NCI-H2227 treated with DMSO at 0.1 percent for 48 hours (cell line): ENCODE measurements at regions not wholly inside any gene's neighbourhood (a gene's known extent, or its start where the extent isn't known, plus 50 kb on each side); places are given as distances from the start of the nearest gene placed in this dataset.
"Not testable (repeated sequence)": the region's sequence is repeated elsewhere in the genome, so short reads cannot be mapped to it uniquely, and the experiment has no call there.

Experiments
- DNase-seq: peaks from one replicate; lab custom pipeline; 2025; lab: John Stamatoyannopoulos, UW

DNA sequence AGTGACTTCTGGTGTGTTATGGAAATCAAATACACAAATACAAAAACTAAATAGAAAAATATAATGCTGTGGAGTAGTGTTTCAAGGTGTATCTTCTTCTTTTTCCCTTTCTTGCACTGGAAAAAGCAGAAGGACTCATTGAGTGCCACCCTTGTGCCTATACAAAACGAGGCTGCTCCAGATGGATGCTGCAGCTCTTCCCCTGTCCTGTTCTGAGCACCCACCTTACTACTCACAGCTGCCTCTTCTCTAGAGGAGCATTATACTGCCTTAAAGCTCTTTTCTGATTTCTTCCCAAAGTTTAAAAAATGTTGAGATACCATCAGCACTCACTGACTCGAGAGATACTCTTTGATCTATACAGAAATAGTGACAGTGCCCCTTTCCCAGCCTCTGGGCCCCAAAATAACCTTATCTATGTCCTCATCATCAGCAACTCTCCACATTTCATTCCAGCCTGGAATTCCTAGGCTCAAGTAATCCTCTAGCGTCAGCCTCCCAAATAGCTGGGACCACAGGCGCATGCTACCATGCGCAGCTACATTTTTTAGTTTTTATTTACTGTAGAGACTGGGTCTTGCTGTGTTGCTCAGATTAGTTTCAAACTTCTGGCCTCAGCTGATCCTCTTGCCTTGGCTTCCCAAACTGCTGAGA, 1356.1 kb upstream of the NRXN1 start:
- no peak for DNase-seq

DNA sequence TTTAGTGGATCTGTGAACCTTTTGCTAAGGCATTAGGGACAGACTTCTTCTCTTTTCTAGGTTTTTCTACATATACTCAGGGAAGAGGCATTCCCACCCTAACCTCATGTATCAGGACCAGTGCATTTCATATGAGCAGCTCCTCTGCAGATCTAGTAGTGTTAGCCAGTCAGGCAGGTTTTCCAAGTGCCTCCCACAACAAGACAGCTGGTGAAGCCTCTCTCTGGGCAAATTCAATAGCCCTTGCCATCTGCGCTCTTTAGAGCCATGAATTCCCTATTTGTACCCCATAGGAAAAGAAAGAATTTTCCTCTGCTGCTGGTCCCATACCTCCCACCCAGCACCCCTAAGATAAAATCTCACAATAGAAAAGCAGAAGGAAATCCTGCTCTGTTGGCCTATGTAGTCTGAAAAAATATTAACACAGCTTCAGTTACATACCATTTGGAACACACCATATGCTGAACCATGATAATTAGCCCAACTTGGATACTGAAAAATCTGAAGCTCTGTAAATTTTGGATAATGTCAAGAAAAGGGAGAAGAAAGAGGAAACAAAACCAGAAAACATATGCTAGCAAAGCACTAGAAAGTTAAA, 1354.6 kb upstream of the NRXN1 start:
- DNase-seq: no peak

DNA sequence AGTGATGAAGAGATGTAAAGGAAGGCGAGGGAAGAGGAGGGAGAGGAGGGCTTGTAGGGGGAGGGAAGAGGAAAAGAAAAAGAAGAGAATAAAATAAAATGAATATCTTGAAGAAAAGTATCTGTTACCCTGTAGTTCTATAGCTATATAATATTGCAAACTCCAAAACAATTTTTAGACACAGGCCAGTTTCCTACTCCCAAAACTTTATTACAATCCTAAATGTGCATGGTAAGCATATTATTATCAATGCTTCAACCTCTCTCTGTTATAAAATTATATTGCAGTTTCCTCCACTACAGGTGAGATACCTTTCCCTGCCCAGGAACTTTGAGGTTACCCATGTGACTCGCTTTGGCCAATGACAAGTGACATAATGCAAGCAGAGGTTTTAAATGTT, 1351.6 kb upstream of the NRXN1 start:
- DNase-seq: no peak

DNA sequence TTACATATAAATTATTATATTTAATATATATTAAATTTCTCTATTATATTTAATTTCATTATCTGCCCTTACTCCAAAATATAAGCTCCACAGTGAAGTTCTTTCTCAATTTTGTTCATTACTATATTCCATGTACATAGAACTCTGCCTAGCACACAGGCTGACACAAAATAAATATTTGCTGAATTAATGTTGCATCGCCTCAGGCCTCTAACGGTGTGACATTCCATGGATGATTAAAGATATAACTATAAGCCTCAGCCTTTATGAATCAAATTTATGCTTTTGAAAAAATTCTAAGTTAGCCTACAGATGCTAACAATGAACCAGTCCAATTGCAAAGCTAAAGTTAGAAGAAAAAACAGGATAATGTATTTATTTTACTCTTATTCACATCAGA, 1337.2 kb upstream of the NRXN1 start:
- DNase-seq: no peak

DNA sequence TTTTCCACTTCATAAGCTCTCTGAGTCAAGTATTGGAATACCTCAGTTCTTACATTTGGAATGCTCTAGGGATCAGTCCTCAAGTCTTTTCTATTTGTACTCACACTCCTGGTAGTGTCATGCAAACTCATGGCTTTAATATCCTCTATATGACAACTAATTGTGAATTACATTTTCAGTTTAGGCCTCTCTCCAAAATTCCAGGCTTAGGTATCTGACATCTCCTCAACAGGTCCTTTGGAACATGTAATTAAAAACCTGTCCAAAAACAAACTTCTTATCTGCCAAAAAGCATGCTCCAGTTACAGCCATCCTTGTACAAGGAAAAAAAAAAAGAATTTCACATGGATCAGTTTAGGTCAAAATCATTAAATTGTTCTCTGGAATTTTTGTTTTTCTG, 1336.2 kb upstream of the NRXN1 start:
- no peak for DNase-seq

DNA sequence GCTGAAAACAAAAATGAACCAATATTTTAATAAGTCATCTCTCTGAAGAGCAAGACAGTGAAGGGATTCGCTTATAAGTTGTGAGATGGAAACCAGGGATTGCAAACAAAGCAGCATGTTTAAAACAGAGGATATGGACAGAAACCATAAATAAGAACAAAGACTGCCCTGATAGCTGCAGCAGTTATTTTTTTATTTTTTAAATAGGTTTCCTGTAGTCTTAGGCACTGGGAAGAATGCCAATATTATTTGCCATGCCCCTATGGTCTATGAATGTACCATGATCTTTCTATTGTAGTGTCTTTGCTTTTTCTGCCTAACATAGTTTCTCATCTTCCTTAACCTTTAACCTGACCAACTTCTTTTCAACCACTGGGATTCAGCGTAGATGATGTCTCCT, 1334.0 kb upstream of the NRXN1 start:
- DNase-seq: no peak

DNA sequence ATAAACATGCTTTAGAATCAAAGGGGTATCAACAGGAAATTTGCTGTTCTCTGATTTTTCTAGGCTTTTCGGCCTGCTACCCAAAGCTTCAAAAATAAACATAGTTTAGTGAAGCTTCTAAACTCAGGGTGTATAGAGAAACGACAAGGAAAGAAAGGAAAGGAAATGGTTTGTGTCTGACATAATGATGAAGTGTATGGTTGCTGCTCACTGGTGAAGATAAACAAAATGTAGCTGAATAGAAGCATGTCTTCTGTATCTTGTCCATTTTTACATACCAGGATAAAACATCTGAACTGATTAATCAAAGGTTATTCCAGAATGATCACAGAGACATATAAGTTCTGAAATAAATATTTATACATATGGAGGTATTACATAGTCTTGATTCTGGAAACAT, 1324.6 kb upstream of the NRXN1 start:
- no peak for DNase-seq

DNA sequence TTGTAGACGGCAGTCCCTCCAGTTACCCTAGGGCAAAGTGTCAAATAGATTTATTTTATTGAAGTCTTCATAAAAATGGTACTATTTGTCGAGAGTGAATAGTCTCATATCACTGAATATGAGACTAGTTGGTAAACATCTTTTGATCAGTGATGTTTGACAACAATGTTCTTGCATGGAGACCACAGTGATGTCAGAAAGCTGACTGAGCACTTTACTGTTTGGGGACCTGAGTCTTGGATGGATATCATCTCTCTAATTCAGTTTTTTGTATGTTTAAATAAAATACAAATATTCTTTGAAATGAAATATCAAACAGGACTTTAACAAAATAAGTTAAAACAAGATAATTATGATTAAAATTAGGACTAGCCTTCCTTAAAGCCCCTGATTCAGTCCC, 1315.4 kb upstream of the NRXN1 start:
- no peak for DNase-seq

DNA sequence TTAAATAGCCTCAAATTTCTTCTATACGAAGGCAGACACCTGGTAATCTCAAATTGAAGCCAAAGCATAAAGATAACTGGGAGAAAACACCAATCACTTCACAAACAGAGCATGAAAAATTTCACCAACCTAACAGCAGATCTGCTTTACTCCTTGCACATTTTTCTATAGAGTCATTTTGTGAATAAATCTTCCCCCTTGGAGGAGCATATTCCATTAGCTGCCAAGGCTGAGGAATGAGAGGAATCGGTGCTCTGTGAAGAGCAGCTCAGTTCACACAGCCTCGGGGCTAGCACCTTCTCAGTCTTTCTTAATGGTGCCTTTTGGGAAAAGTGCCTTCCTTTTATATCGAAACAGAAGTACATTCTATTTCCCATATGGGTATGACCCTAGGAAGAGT, 1313.7 kb upstream of the NRXN1 start:
- DNase-seq: no peak

DNA sequence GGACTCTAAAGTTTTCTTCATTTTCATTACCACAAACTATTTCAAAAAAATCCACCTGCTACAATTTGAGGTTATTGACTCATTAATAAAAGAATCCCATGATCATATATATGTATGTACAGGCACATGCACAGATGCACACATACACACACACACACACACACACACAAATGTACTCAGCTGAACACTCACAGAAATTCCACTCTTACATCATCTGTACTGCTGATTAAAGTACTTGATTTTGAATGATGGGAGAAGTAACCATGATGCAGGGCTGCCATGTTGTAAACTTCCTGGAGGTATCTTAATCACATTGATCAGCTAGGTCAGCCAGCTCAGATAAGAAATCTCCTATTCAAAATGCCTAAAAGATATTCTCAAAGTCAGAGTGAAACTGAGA, 1313.2 kb upstream of the NRXN1 start:
- no peak for DNase-seq

DNA sequence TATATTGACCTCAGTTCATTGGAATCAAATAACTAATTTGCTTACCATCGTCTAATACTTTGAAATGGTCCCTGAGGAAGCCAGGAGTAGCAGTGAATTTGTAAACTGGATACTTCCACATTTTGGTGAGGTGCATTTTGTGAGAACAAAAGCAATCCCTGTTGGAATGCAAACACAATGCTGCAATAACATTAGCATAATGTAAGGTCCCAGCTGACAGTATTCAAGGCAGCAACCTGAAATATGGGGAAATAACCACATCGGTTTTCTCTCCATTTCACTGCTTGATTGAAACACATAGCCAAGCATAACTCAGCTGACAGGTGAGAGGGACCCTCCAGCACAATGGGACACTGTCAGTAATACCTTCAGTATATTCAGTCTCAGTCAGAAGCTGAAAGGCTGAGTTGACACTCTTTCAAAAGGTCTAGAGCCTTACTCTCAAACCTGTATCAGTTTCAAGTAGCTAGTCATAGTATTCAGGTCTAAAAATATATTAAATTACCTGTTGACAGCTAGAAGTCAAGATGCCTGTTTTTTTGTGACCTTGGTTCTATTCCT, 1311.9 kb upstream of the NRXN1 start:
- DNase-seq: no peak

DNA sequence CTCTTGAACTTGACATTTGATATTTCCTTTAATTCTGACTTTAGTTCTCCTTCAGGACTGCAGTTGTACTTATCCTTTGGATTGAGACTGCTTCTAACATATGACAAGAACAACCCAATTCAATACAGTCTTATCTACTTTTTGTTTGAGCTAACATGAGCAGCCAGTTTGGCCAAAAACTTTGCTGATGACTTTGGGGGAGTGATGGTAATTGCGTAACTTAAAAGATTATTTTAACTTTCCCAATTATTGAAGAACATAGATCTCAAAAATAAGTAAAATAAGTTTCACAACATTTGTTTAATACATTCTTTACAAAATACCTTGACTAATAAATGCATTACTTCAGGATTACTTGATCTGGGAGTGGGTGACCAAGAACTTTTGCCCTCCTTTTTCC, 1311.1 kb upstream of the NRXN1 start:
- no peak for DNase-seq

DNA sequence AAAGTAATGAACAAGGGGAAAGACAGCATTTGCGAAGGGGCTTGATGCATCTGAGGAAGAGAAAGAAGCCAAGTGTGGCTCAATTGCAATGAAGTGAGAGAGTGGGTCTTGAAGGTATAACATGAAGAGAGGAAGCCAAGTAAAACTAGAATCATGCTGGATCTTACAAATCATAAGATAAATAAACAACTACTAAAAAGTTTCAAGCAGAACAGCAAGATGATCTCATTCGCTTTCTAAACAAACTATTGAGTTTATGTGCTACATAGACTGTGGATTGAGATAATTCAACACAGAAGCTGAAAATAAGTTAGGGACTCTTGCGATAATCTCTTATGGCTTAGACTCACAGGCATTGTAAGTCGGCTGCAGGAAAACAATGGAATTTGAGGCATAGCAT, 1310.5 kb upstream of the NRXN1 start:
- no peak for DNase-seq

DNA sequence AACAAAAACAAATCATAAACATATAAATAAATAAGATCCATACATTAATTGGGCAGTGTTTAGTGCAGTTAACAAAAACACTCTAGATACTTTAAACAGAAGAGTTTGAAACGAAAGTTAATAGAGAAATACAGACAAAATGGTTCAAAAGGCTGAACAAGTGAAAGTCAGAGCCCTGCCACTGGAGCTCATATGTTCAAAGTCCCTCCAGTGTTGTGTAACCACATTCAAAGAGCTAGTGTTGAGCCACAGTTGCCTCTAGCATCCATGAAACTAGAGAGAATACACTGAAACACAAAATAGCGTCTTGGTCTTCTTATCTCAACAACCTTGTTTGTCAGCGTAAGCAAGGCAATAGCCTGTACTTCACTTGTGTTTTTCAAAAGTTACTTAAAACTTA, 1309.8 kb upstream of the NRXN1 start:
- DNase-seq: no peak

DNA sequence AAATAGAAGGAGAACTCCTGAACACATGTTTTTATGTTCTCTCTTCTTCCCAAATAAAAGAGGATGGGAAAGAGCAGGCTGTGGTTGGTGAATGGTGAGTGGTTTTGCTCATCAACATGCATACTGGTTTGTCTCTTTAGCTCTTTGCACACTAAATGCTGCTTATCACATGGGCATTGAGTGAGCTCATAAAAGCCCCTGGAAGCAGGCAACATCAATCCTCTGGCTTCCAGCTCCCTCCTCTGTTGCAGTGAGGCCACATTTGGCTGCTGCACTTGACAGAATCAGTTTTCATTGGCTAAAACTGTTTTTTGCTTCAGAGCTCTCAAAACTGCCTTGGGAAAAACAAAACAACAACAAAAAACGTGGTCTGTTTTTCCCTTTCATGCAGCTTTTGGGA, 1308.2 kb upstream of the NRXN1 start:
- no peak for DNase-seq

DNA sequence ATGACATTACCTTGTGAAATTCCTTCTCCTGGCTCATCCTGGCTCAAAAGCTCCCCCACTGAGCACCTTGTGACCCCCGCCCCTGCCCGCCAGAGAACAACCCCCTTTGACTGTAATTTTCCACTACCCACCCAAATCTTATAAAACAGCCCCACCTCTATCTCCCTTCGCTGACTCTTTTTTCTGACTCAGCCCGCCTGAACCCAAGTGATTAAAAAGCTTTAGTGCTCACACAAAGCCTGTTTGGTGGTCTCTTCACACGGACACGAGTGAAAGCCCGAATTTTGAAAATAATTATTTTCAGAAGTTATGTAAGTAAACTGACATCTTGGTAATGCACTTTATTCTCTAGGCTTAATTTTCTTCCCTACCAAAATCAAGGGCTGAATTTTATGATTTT, 1305.9 kb upstream of the NRXN1 start:
- DNase-seq: not testable (repeated sequence)

DNA sequence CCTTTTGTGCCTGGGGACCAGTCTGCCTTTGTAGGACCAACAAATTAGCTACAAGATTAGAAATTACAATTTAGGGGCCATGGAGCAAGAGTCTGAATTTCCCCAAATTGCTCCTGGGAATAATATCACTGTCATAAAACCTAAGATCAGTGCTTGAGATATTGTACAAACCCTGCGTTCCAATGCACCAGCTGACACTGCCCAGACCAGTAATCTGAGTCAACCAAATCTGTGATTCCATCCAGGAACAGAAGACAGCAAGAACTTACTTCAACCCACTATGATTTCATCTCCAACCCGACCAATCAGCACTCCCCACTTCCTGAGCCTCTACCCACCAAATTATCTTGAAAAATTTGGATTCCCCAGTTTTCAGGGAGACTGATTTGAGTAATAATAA, 1305.0 kb upstream of the NRXN1 start:
- no peak for DNase-seq

DNA sequence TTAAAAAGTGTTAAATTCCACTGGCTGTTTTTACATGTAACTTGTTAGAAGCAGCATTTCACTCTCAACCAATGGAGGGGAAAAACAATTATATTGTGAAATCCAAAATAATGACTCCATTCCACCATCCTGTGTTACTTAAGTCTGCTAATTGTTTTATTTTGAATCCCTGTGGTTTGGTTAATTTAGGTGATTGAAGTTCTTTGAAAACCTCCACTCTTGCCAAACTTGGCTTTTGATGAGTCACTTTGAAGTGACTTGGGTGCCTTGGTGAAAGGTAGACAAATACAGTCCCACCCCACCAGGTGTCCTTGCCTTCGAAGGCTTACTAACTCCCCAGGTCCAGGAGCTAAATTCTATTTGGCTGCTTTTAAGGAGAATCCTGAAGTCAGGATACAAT, 1303.8 kb upstream of the NRXN1 start:
- no peak for DNase-seq

DNA sequence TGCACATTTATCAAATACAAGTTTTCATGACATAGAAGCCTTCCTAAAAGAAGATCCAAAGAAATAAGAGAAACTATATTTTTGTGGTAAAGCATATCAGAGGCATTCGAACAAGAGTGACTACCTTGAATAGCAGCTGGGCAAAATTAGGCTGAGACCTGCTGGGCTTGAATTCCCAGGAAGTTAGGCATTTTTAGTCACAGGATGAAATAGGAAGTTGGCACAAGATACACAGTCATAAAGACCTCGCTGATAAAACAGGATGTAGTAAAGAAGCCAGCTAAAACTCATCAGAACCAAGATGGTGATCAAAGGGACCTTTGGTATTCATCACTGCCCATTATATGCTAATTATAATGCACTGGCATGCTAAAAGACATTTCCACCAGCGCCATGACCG, 1302.3 kb upstream of the NRXN1 start:
- DNase-seq: no peak

DNA sequence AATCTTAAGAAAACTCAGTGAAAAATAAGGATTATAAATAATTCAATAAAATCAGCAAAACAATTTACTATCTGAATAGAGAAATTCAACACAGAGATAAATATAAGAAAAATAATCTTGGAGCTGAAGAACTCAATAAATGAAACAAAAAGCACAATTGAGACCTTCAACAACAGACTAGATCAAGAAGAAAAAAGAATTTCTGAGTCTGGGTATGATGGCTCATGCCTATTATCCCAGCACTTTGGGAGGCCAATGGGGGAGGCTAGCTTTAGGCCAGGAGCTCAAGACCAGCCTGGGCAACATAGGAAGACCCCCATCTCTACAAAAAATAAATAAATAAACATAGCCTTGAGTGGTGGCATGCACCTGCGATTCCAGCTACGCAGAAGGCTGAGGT, 1295.7 kb upstream of the NRXN1 start:
- no peak for DNase-seq

DNA sequence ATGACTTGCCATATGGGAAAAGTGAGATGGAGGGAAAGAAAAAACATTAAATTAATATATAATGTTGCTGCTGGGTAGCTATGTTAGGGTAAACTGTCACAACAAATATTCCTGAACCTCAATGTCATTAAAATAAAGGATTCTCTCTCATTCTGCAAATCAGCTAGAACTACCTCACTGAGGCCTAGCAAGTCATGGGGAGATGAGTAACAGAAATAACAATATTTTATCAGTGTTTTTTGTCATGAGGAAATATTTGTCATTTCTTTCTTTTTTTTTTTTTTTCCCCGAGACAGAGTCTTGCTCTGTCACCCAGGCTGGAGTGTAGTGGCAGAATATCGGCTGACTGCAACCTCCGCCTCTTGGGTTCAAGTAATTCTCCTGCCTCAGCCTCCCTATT, 1282.3 kb upstream of the NRXN1 start:
- DNase-seq: no peak

DNA sequence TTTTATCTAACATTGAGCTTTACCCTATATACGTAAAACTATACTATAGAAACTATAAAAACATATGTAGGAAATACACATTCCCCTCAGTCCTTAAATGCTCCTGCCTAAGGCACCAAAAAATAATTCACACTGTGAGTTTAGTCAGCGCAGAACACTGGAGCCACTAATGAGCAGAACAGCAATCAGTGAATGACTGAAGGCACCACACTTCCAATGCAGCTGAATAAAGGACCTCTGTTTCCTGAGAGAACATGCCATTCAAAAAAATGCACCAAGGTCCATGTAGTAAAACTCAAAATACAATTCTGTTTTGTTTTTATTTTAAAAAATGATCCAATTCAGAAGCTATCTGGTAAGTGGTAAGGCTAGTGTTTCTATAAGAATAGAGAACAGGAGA, 1280.6 kb upstream of the NRXN1 start:
- DNase-seq: no peak

DNA sequence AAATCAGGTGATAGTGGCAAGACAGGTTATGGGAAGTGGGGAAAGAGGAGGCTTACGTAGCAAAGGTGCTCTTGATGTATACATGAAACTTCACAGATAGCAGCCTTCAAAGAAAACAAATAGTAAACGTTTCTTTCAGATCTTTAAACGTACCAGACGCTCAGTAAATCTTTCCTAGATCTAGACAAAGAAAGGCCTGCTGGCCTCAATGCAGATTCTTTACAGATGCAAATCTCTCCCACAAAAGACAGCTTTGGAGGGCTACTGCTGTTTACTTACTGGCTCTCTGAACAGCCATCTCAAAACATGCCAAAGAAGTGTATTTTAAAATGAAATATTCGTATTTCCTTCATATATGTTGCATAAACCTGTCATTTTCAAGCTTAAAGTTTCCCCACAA, 1279.9 kb upstream of the NRXN1 start:
- DNase-seq: no peak

DNA sequence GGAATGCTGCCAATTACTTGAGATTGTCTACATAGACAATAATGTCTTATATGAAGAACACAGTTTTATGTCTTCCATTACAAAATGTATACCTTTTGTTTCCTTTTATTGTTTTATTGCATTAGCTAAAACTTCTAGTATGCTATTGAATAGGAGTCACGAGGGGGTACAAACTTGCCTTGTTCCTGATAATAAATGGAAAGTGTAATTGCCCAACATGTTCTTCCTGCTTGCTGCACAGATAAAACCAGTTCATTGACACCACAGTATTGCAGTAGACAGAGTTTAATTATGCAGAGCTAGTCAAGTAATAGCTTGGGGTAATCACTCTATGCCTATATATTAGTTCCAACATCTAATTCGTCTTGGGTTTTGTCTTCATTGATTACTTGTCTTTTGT, 1276.2 kb upstream of the NRXN1 start:
- DNase-seq: no peak
